HG03342 (cell line): ENCODE measurements at regions not wholly inside any gene's neighbourhood (a gene's known extent, or its start where the extent isn't known, plus 50 kb on each side); places are given as distances from the start of the nearest gene placed in this dataset.
"Not testable (repeated sequence)": the region's sequence is repeated elsewhere in the genome, so short reads cannot be mapped to it uniquely, and the experiment has no call there.

Experiments used
- ATAC-seq: cut with Tn5 transposase; IDR thresholded peaks from one replicate; pipeline ENCODE4 v1.9.1; 2021; ENCODE audit warnings: mild to moderate bottlenecking, moderate library complexity; ENCODE audit not compliant: unreplicated experiment

DNA sequence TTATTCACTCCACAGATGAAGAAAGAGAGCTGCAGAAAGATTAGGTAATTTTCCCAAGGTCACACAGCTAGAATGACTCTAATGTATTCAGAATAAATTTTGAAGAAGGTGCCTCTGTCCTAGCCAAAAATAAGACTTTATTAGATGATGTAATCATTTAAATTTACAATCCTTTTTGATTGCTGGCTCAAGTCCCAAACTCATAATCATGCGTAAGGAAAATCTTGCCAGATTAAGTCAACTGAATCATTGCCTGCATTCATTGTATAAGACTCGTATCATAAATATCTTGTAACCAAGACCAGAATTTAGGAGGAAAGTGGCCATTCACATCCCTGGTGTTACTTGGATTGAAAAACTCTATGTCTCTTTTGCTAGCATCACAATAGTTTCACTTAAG lies 53.1 kb upstream of the STK39 start:
- no peak for ATAC-seq

DNA sequence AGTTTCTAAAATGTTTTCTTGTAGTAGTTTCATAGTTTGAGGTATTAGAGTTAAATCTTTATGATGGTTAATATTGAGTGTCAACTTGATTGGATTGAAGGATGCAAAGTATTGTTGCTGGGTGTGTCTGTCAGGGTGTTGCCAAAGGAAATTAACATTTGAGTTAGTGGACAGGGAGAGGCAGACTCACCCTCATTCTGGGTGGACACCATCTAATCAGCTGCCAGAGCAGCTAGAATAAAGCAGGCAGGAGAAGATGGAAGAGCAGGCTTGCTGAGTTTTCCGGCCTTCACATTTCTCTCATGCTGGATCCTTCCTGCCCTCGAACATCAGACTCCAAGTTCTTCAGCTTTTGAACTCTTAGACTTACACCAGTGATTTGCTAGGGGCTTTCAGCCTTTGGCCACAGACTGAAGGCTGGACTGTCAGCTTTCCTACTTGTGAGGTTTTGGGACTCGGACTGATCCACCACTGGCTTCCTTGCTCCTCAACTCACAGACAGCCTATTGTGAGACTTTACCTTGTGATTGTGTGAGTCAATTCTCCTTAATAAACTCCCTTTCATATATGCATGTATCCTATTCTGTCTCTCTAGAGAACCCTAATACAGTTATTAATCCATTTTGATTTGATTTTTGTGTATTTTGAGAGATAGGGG lies 56.8 kb upstream of the STK39 start:
- ATAC-seq: no peak

DNA sequence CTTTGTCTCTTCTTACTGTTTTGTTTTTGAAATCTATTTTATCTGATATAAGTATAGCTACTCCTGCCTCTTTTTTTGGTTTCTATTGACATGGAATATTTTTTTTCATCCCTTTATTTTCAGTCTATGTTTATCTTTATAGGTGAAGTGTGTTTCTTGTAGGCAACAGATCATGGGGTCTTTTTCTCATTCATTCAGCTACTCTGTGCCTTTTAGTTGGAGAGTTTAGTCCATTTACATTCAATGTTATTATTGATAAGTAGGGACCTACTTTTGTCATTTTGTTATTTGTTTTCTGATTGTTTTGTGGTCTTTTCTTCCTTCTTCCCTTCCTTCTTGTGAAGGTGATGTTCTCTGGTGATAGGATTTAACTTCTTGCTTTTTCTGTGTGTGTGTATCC lies 60.0 kb upstream of the STK39 start:
- ATAC-seq: no peak

DNA sequence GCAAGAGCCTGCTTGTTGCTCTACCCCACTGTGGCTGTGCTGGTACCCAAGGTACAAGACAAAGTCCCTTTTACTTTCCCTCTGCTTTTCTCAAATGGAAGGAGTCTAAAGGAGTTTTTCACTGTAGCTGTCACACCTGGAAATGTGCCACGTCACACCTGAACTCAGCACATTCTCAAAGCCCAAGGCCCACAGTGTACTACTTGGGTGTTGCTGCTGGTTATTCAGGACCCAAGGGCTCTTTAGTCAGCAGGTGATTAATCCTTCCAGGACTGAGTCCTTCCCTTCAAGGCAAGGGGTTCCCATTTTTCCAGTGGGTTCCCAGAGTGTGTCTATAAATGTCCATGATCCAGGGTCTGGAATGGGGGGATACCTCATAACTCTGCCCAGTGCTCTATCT lies 63.2 kb upstream of the STK39 start:
- ATAC-seq: no peak

DNA sequence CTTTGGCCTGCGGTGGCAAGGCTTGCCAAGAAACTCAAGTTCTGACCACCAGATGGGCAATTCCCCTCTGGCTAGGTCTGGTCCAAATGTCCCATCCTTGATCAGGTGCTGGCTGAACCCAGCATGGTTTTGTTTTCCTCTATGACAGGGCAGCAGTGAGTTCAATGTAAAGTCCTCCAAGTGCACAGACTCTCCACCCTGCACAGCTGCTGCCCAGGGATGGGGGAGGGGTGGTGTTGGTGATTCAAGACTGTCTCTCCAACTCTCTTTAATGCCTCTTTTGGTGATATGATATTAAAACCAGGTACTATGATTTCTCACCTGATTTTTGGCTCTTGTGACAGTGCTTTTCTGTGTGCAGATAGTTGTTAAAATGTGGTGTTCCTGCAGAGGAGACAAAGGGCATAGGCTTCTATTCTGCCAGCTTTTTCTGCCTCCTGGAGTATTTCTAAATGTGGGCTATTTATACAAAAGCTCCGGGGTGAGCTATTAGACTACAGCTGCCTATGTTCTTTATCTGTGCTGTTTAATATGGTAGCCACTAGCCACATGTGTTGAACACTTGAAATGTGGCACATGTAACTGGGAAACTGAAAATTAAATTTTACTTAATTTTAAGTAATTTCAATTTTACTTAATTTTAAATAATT lies 64.0 kb upstream of the STK39 start:
- no peak for ATAC-seq

DNA sequence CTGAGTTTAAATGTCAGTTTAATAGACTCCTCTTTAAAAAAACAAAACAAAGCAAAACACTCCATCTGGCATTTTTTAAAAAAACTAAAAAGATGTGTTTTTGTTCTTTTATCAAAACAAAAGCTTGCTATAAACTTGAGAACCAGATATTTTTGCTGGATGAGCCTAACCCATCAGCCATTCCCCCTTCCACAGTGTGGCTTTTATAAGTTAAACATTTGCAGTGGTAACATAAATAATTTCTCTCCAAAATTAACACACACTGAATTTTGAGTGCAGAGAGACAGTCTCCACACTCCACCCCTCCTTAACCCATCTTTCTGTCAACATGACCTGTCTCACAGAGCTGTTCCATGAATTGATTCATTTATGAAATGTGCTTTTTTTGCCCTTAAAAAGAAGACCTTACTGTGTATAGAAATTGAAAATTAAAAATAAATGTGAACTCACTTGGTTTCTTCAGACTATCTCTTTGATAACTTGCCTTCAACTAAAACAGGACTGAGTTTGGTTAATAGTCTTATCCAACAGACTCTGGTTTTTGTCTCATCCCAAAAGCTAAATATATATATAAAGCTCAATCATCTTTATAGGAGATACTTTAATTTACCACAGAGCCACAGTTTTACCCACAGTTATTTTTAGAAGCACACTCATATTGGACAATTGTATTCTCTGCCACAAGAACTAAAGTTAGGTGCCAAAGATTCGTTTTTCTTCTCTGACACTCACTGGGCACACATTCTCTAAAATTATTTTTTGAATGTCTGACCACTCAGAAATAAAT lies 64.8 kb upstream of the STK39 start:
- ATAC-seq: no peak

DNA sequence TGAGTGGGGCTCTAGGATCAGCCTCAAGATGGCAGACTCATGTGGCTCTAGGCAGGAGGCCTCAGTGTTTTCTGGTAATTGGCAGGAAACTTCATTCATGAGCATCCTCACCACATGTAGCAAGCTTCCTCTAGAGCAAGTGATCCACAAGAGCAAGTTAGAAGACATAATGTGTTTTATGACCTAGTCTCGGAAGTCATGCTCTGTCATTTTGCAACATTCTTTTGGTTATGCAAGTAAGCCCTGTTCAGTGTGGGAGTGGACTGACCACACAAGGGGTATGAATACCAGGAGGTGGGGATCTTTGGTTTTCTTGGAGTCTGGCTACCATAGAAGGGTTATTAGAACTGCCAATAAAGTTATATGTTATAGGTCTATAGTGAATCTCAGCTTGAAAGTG lies 66.8 kb upstream of the STK39 start:
- ATAC-seq: no peak

DNA sequence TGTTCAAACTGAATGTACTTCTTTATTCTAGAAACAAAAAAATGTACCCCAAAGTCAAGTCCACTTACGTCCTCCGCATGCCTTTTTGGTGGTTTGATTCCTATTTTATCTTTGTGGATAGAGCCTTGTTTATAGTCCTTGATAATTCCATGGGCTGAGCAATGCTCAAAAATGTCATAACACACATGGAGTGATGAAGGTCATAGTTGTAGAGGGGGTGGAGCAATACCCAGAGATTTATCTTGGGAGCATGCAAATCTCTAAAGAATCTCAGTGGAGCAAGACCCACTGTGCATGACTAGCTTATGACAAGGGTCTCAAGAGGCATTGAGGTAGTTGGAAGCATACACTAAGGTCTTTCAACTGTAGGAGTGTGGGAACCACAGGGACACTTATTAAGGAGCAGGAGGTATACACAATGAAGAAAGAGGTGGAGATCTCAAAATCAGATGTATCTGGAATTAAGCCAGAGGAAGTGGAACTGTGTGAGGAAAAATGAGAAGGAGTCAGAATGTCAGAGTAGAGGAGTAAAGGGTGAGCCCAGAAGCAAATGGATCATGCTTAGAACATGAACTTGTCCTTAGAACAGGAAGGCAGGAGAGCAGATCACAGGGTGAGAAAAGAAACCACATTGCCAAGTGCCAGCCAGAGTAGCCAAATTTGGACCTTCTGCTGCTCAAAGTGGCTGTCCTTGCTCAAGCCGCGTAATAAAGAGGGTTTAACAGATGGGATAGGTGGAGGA lies 68.1 kb upstream of the STK39 start:
- no peak for ATAC-seq

DNA sequence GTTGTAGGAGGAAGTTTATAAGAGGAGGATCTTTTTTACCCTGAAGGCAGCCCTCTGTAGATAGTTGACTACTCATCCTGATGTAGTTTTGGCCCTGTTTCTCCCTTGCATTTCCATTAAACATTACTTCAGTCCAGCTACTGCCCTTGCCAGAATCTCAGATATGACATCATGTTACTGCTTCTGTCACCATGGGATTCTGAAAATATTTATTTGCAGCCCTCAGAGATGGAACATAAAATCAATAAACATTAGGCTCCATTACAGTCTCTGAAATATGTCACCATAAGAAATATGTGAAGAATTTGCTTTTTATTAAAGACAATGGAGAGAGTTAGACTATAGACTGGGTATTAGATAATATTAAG lies 68.7 kb upstream of the STK39 start:
- no peak for ATAC-seq

DNA sequence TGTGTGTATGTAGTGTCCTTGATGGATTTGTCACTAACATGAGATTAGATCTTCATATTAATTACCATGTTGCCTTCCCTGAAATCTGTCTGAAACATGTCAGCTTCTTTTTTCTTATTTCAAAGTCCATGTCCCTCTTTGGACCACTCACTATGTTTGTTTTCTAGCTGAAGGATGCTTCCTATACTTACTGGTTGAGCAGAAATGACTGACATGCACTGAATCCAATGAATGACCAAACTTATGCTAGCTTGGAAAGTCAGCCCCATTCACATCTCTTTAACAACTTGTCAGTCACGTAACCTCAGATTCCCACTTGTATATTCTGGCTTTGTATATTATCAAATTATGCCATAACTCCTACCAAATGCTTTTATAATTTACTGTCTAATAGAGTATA lies 69.9 kb upstream of the STK39 start:
- no peak for ATAC-seq

DNA sequence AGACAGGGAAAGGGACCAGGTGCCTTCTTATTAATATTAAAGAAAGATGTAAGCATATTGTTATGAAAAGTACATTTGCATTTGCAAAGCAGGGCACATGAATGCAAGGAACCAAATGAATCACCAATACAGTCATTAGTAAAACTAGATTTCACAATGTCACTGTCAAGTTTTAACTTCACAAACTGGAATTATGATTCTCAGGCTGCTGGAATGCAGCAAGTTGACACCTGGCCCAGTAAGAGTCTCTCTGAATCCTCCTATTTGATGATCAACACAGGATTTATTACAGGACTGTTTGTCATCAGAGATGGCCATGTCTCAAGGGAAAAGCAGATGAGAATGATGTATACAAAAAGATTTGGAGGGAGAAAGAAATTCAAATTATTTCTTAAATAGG lies 72.9 kb upstream of the STK39 start:
- ATAC-seq: no peak

DNA sequence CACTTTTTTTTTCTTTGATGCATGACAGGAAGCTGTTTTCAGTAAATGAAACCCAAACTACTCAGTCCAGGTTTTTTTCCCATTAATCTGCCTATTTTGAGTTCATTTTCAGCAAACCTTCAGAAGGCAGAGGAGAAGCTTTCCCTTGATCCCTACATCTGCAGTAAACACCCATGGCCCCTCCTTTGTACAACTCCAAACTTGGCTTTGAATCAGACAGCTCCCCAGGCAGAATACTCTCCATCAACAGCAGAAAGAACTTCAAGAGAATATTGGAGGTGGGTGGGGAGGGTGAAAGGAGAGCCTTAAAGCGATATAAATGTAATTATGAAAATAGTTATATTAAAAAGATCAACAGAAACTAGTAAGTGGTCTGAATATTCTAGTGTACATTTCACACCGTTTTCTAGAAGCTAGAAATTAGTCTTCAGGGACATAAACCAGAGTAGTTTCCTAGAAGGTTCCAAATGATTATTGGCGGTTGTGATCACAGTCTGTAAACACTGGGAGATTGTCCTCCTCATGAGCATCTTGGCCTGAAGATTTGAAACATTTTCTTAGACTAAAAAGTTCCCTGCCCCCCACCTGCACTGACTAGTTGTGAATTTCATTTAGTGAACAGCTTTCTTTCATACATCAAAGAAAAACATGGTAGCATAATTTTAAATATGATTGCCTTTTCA lies 75.1 kb upstream of the STK39 start:
- ATAC-seq: no peak

DNA sequence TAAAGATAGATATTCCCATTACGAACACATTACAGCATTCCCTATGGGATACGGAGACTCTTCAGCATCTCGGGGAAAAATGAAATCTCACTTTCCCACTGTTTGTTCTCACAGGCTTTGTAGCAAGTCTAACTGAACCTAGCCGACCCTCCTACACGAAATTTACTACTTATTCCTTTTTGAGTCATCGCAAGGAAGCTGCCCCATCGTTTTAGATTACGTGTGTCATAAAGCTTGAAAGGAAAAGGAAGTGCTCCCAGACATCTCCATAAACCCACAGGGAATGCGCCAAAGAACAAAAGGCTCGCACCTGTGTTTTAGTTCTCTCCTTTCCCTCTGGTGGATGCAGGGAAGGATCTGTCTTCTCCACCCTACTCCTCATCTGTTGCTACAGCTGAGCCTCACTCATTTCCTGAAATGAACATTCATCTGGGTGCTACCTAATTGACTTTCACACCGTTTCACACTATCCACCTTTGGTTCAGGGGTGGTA lies 76.2 kb upstream of the STK39 start:
- ATAC-seq: no peak

DNA sequence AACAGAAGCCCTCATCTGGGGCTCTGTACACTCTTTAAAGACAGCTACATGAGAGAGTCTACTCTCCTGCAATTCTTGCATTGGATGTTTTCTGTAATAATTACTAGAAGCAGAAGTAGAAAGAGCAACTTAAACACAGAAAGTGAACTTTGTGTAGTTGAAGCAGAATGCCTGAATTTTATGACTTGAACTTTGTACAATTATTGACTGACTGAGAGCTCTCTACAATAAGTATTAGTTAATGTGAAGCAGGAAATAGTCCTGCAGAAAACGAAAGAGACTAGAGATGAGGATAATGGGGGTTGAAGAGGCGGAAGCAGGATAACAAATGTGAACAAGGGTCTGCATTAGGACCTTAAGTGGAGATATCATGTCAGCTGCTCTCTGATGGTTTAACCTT lies 79.2 kb upstream of the STK39 start:
- ATAC-seq: no peak

DNA sequence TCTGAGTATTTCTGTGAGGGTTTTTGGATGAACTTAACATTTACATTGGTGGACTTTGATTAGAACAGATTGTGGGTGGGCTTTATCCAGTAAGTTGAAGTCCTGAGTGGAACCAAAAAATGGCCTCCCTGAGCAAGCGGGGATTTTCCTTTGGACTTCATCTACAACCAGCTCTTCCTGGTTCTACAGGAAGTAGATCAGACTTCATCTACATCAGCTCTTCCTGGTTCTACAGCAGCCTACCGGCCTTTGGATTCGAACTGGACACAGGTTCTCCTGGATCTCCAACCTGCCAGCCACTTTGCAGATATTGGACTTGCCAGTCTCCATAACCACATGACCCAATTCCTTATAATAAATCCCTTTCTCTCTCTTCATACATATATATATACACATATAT lies 79.9 kb upstream of the STK39 start:
- no peak for ATAC-seq

DNA sequence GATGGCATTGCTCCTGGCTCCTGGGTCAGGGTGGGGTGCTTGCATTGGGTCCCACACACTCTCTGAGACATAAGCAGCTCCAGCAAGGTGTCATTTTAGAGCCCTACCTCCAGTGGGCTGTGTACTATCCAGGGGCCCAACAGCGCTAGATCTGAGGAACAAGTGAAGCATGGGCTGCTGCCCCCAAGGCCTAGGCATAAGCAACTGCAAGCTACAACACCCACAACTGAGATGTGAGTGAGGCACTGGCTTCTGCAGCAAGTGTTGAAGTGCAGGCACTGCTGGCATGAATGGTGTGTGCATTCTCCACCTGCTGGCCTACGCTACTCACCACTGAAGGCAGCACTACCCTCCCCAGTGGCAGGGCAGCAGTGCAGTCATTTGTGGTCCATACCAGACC lies 81.0 kb upstream of the STK39 start:
- ATAC-seq: no peak

DNA sequence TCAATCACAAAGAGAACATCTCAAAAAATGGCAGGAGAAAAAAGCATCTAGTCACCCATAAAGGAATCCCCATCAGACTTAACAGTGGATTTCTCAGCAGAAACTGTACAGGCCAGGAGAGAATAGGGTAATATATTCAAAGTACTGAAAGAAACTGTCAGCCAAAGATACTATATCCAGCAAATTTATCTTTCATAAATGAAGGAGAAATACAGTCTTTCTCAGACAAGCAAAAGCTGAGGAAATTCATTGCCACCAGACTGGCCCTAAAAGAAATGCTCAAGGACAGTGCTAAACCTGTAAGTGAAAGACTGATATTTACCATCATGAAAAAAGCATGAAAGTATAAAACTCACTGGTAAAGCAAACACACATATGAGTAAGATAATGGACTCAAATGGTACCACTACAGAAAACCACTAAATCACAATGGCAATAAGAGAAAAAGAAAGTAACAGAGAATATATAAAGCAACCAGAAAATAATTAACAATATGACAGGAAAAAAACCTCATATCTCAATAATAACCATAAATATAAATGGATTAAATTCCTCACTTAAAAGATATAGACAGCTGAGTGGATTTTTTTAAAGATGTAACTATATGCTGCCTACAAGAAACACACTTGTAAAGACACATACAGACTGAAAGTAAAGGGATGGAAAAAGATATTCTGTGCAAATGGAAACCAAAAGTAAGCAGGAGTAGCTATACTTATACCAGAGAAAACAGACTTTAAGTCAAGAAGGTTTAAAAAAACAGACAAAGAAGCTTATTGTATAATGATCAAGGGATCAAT lies 83.4 kb upstream of the STK39 start:
- ATAC-seq: no peak

DNA sequence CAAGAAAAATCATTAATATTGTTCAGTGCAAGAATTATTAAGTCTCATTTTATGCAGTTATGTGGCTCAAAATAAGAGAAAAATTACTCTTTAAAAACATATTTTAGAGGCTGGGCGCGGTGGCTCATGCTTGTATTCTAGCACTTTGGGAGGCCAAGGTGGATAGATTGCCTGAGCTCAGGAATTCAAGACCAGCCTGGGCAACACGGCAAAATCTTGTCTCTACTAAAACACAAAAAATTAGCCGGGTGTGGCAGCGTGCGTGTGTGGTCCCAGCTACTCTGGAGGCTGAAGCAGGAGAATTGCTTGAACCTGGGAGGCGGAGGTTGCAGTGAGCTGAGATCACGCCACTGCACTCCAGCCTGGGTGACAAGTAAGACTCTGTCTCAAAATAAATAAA lies 87.9 kb upstream of the STK39 start:
- not testable (repeated sequence) for ATAC-seq

DNA sequence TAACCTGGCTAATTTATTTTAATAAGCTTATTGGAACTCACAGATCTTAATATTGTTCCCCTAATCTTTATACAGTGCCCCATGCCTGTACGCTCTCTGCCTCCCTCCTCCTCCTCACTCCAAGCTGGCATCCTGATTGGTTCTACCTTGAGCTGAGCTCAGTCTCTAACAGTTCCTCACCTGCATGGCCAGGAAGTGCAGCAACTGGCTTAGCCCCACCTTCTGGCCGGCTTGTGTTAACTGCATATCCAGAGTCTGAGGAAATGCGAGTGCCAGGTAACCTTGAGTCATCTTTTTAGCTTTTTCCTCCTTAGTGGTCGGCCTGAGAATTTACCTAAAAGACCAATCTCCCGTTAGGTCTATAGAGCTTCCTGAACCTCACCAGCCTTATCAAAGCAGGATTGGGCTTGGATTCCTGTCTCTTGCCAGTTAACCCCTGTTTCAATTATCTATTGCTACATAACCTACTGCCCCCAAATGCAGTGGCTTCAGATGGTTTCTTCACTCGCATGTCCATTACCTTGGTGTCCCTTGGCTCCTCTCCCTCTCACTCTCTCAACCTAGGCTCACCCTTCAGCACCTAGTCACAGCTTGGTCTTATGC lies 89.5 kb upstream of the STK39 start:
- ATAC-seq: peak; percentile 83

DNA sequence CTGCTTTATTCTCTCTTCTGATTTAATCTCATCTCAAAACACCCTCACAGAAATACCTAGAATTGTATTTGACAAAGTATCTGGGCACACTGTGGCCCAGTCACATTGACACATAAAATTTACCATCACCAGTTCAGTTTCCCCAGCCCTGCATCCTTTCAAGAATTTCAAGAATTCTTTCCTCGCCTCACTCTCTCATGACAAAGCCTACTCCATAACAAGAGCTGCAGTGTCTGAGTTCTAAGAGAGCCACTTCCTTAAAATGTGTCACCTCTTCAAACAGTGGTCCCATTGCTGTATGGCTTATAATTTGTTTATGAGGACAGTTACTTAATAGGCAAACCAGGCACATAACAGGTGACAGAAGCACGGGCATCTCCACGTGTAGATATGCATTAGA lies 90.9 kb upstream of the STK39 start:
- ATAC-seq: no peak
